Esophagus squamous epithelium (tissue), 4 donors: ENCODE measurements at regions not wholly inside any gene's neighbourhood (a gene's known extent, or its start where the extent isn't known, plus 50 kb on each side); places are given as distances from the start of the nearest gene placed in this dataset.

ENCODE experiments used
- CTCF ChIP-seq, 6 experiments: fragments of 450-650 bp in 4 of 6; fragments of 200-600 bp in 2 of 6; sonication (generic) in 2 of 6; IDR thresholded peaks; one replicate each; pipeline ENCODE4 v1.5.1; 2016 to 2019; ENCODE audit warnings: antibody characterized with exemption in 6 of 6, mild to moderate bottlenecking in 4 of 6, moderate library complexity in 4 of 6
- POLR2A ChIP-seq, 4 donors: fragments of 450-650 bp; IDR thresholded peaks; one replicate each; pipeline ENCODE4 v1.6.1; 2017; ENCODE audit warnings: antibody characterized with exemption in 4 of 4, mild to moderate bottlenecking in 4 of 4, moderate library complexity in 3 of 4

DNA sequence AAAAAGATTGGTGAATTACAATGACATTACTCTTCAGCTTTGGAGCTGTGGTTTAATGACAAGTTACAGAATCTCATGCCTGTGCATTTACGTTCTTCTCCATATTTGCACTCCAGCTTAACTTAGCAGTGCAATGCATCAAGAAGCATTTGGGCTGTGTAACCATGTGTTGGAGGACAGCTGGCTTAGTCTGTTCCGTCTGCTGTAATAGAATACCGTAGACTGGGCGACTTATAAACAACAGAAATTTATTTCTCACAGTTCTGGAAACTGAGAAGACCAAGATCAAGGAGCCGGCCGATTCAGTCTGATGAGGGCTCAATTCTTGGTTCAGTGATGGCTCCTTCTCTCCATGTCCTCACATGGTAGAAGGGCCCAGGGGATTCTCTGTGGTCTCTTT is 943.5 kb downstream of the BCL11B start:
- TF ChIP-seq CTCF (IDR thresholded peaks at IDR 0.05) (no peak), POLR2A (IDR thresholded peaks at IDR 0.05) (no peak)
